NOMO-1 (cell line): ENCODE measurements at regions not wholly inside any gene's neighbourhood (a gene's known extent, or its start where the extent isn't known, plus 50 kb on each side); places are given as distances from the start of the nearest gene placed in this dataset.
"Not testable (repeated sequence)": the region's sequence is repeated elsewhere in the genome, so short reads cannot be mapped to it uniquely, and the experiment has no call there.

Source experiments
- DNase-seq, 2 experiments: peaks; one replicate each; lab custom pipeline; 2025; ENCODE audit not compliant: unreplicated experiment in 2 of 2; lab: John Stamatoyannopoulos, UW

DNA sequence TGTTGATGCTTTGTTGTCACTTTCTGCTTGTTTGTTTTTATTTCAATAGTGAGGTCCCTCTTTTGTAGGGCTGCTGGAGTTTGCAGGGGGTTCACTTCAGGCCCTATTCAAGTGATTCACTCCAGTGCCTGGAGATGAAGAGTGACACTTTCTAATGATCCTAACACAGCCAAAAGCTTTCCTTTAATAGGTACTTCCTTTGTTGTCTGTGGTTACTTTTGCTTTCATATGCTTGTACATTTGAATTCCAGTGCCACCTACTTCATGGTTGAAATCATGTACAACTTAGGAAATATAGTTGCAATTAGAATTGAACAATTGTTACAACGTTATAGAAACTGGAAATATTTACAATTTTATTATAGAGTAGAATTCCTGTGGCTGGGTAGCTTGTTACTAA lies 466.8 kb upstream of the EPHA3 start:
- no peak for DNase-seq

DNA sequence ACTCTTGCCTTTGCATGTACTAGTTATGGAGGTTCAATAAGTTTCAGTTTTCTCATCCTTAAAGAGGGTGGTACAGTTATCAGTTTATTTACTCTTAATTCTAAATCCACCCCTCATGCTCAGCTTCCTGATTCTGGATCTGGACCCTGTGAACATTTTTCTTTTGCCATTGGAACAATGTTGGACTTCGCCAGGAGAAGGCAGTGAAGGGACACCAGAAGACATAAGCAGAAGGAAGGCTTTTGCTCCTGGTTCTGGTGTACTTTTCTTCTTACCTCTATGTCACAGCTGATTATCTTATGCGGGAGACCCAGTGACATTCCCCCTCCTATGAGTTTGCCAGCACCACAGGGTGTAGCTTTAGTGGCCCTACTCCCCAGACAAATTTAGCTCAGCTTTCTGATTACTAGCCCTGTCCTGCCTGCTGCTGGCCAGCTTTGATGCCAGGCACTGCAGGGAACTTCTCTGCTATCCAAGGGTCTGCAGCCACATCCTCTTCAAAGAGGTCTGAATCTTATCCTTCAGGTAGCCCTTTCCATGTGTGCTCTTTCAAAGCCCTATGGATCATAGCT lies 466.3 kb upstream of the EPHA3 start:
- DNase-seq, result no peak

DNA sequence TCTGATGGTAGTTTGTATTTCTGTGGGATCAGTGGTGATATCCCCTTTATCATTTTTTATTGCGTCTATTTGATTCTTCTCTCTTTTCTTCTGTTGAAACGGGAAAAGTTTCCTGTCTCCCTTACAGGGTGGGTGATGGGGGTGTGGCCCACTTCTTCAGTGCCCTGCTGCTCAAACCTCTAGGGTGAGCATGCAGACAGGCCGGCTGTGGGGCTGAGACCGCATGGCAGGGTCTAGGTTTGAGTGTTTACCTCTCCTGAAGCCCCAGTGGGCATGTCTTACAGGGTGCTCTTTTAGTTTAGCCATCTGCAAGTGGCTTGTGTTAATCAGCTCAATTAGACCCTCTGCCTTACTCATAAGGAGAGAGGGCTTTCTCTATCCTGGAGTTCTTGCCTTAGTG lies 450.0 kb upstream of the EPHA3 start:
- no peak for DNase-seq

DNA sequence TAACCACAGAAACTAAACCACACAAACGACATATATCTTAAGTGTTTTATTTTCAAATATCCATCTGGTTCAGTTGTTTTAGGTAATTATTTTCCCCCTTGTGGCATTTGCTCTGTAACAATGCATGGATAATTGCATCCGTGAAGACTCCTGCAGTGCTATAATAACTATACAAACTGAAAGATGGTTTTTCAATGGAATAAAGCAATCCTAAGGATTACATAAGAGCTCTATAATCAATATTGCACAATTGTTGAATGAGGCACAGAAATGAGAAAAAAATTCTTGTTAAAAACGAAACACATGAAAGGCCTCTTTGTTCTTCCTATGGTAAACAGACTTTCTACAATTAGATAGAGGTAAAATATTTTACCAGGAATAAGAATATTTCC lies 446.0 kb upstream of the EPHA3 start:
- no peak for DNase-seq

DNA sequence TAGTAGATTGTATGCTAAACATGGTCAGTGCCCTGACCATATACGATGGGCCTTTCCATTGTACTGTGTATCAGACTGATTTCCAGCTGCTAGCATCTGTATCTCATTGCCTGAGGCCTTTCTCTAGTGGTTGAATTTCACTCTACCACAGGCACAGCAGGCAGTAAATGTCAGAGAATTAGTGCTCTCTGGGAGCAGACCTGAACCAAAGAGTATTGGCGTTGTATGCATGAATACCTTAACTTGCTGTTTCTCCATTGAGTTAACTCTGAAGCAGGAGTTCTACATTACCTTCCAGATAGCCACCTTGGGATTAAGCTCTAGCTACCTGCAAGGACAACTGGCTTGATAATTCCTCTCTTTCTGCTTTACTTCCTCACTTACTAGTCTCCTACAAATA lies 439.2 kb upstream of the EPHA3 start:
- no peak for DNase-seq

DNA sequence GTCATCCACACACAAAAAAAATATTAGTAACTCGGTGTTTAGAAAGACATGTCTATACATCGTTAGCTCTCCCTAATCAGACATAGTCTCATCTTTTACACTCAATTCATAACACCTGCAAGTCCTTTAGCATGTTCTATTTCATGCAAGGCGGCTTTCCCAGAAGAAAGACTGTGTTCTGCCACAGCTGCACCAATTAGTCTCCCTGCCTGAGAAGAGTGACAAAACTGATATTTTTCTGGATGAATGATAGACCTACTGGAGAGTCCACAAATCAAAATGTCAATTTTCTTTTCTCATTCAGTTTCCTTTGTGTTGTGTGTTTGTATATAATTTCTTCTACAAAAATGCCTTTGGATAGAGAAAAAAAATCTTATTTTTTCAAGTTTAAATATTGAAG lies 435.8 kb upstream of the EPHA3 start:
- DNase-seq, result no peak

- DNase-seq, result no peak
Observed at GRCh38 chr3:88677298-88677697, 430.1 kb upstream of the EPHA3 start.

GRCh38 chr3:88678747-88679146 lies 428.7 kb upstream of the EPHA3 start:
- DNase-seq, result no peak

- DNase-seq, result no peak
Observed at GRCh38 chr3:88690287-88690686, 417.1 kb upstream of the EPHA3 start.

DNA sequence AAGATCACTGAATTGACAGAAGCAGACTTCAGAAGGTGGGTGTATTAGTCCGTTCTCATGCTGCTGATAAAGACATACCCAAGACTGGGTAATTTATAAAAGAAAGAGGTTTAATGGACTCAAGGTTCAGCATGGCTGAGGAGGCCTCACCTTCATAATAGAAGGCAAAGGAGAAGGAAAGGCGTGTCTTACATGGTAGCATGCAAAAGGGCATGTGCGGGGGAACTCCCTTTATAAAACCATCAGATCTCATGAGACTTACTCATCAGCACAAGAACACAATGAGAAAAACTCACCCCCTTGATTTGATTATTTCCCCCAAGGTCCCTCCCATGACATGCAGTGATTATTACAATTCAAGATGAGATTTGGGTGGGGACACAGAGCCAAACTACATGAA lies 416.3 kb upstream of the EPHA3 start:
- DNase-seq, result no peak

- no peak for DNase-seq
Observed at GRCh38 chr3:88703501-88704059, 403.8 kb upstream of the EPHA3 start.

- DNase-seq, result no peak
Observed at GRCh38 chr3:88704338-88704737, 403.1 kb upstream of the EPHA3 start.

- DNase-seq, result no peak
Observed at GRCh38 chr3:88707837-88708236, 399.6 kb upstream of the EPHA3 start.

DNA sequence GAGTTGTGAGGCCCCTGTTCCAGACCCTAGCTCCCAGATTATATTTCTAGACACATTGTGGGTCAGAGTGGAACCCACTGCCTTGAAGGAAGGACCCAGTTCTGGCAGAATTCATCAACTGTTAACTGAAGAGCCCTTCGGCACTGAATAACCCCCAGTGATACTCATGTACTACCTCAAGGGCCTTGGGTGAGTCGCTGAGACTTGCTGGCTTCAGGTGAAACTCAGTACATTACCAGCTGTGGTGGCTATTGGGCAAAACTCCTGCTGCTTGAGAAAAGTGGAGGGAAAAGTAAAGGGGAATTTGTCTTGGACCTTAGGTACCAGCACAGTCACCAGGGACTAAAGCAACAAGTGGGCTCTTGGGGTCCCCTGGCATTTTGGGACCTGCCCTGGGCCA lies 394.9 kb upstream of the EPHA3 start:
- DNase-seq, result no peak

- DNase-seq, result no peak
Observed at GRCh38 chr3:88713233-88713691, 394.2 kb upstream of the EPHA3 start.

GRCh38 chr3:88725440-88726165 lies 381.8 kb upstream of the EPHA3 start:
- no peak for DNase-seq

DNA sequence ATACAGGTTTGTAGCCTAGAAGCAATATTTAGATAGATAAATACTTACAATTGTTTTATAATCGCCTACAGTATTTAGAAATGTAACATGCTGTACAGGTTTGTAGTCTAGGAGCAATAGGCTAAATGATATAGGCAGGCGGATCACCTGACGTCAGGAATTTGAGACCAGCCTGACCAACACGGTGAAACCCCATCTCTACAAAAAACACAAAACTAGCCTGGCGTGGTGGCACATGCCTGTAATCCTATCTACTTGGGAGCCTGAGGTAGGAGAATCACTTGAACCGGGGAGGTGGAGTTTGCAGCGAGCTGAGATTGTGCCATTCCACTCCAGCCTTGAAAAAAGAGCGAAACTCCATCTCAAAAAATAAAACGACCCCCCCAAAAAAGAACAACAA lies 375.2 kb upstream of the EPHA3 start:
- no peak for DNase-seq

DNA sequence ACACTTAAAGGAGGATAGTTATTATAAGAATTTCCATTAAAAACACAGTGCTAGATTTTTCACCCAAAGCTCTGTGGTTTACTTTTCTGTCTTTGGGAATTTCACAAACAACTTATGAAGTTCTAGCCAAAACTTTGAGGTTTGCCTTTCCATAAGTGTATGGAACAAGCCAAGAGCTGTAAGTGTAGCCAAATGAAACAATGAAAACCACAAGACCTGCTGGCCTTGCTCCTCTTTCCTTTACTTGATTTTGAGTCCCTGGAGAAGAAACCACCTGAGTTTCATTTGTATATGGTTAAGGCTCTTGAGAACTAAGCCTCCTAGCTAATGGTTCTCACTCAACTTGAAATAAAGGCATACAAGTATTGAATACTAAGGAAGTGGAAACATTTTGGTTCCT lies 365.3 kb upstream of the EPHA3 start:
- no peak for DNase-seq

DNA sequence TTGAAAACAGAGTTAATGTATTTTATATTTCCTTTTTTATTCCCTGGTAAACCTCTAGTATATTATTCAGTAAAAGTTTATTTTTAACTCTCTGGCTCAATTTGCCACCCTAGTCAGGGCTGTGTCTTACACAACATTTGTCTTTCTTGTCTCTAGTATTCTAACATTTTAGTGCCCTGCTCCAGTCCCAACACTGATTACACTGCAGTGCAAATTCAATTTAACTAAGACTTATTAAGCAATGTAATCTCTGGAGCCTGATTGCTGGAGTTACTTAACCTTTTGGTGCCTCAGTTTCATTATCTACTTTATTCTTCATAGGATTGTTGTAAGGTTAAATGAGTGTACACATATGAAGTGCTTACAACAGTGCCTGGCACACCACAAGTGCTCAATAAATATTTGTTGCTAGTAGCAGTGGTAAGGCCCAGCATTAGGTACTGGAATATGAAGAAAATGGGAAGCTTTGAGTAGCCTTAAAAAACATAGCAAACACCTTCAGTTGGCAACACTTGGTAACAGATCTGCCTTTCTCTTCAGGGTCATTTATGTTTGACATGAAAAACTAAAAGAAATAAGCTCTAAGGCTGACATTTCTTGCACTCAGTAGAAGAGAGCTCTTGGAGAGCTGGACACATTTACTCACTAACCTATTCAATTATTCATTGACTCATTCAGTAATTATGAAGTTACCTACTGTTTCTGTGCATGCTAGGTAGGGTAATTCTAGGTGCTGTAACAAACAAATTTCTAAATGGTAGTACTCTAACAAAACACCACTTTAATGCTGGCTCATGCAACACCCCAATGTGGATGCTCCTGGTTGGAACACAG lies 364.5 kb upstream of the EPHA3 start:
- DNase-seq, result no peak

DNA sequence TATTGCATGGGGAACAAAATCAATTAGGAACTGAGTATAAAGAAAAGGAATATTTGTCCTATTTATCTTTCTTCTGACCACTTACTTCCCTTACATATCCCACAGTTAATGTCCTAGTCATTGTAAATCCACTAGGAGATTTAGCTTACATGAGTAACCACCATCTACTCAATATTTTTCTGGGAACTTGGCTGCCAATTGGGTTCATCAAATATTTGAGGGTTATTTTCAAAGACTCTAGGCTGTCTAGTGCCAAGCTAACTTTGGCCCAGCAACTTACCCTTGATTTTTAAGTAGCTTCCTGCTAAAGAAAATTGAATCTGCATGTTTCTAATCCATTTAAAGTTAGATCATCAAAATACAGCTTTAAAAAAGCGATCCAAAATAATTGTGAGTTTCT lies 362.5 kb upstream of the EPHA3 start:
- DNase-seq, result no peak

DNA sequence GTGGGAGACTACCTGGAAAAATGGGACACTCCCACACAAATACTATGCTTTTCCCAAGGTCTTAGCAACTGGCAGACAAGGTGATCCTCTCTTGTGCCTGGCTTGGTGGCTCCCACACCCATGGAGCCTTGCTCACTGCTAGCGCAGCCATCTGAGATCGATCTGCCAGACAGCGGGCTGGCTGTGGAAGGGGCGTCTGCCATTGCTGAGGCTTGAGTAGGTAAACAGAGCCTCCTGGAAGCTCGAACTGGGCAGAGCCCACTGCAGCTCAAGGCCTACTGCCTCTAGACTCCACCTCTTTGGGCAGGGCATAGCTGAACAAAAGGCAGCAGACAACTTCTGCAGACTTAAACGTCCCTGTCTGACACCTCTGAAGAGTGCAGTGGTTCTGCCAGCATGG lies 360.3 kb upstream of the EPHA3 start:
- DNase-seq, result not testable (repeated sequence)

DNA sequence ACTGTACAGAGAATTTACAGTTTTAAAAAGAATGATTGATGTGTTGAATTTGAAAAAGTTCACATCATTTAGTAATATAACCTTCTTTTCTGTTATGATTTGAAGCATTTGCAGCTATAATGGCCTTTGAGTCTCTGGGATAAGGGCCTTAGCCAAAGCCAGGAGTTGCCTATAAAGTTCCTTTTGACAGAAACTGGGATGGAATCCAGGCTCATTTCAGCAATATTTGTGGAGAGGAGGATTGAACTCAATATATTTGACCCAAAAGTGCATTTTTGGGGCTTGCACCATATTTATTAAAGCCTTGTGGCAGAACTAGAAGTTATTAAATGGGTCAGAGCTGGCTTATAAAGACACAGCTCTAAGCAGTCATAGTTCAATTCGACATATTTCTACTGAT lies 348.7 kb upstream of the EPHA3 start:
- no peak for DNase-seq
